COR-L47 (cell line): ENCODE measurements at regions not wholly inside any gene's neighbourhood (a gene's known extent, or its start where the extent isn't known, plus 50 kb on each side); places are given as distances from the start of the nearest gene placed in this dataset.

Experiments used
- DNase-seq: peaks from one replicate; lab custom pipeline; 2025; lab: John Stamatoyannopoulos, UW

GRCh38 chr12:116651089-116651488, 86.8 kb downstream of the SPRING1 start:
- no peak for DNase-seq

- DNase-seq: no peak
Measured at GRCh38 chr12:116650585-116651087, 87.2 kb downstream of the SPRING1 start.

DNA sequence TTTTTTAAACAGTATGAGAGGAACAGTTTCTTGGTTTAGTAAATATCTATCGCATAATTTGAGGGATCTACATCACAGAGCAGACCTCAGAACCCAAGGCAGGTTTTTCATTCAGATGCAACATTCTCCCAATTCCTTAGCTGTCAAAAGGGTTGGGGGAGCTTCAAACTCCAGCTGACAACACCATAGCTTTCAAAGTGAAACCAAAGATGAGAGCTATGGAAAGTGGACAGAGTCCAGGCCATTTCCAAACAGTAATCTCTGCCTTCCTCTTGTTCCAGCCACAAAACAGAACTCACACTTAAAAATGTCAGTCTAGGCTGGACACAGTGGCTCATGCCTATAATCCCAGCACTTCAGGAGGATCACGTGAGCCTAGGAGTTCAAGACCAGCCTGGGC, 87.8 kb downstream of the SPRING1 start:
- no peak for DNase-seq

GRCh38 chr12:116647813-116648212, 88.6 kb downstream of the MAP1LC3B2 start:
- DNase-seq: no peak

GRCh38 chr12:116646901-116647300, 87.7 kb downstream of the MAP1LC3B2 start:
- no peak for DNase-seq

GRCh38 chr12:116644806-116645205, 85.6 kb downstream of the MAP1LC3B2 start:
- no peak for DNase-seq

GRCh38 chr12:116642683-116643082, 83.5 kb downstream of the MAP1LC3B2 start:
- DNase-seq: no peak

DNA sequence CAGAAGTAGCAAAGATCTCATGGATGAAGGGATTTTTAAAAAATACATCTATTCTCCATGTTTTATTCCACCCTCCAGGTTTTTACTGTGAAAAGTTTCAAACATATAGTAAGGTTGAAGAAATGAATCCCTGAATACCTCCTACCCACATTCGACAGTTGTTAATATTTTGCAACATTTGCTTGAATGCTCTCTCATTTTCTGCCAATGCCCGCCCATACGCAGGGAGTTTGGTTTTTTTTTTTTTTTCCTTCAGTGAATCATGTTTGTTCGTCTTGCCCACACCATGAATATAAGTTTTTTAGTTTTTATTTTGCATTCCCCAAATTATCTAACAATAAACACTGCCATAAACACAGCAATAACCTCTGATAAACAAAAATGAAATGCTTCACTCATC, 82.9 kb downstream of the MAP1LC3B2 start:
- no peak for DNase-seq

GRCh38 chr12:116640281-116640680, 81.1 kb downstream of the MAP1LC3B2 start:
- DNase-seq: no peak

- no peak for DNase-seq
Measured at GRCh38 chr12:116639765-116640164, 80.6 kb downstream of the MAP1LC3B2 start.

DNA sequence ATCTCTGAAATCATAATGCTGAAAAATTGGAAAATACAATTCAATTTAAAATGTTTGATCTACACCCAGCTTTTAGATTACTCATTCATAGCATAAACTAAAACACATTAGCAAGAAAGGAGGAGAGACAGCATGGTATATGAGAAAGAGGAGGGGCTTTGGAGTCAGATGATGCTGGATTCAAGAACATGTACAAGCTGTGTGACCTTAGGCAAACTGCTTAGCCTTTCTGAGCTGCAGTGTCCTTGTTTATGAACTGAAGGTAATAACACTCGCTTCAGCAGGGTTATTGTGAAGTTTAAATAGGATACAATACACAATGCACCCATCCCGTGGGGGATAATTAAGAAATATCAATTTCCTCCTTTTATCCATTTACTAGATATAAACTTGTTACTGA, 79.2 kb downstream of the MAP1LC3B2 start:
- DNase-seq: no peak

GRCh38 chr12:116637589-116638150, 78.5 kb downstream of the MAP1LC3B2 start:
- DNase-seq: no peak

DNA sequence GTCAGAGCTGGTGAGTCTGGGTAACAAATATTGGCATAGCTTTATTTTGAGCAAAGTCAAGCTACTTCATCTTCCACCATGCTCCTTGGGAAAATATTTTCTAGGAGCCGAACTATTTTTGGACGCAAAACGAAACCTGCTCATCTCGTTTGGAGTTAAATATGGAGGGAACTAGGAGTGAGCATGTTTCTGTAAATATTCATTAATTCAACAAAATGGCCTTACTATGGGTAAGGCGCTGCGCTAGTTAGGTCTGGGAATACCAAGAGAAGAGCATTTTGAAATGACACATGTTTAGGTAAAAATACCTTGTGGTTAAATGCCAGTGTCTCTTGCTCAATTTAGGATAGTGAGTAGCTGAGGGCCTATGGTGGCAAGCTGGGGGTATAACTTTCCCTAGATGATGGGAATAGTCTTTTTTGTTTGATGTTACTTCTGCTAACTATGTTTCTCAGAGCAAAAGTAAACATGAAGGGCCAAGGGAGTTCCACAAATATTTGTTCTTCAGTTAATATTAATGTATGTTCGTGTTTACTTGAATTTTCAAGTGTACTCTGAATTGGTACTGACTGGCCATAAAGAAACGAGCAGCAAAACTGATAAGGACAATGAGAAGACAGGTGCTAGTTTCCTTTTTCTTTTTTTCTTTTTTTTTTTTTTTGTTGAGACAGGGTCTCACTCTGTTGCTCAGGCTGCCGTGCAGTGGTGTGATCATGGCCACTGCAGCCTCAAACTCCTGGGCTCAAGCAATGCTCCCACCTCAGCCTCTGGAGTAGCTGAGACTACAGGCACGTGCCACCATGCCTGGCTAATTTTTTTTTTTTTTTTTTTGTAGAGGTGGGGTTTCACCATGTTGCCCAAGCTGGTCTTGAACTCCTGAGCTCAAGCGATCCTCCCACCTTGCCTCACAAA, 77.7 kb downstream of the MAP1LC3B2 start:
- DNase-seq: no peak

- DNase-seq: no peak
Measured at GRCh38 chr12:116635487-116635886, 76.3 kb downstream of the MAP1LC3B2 start.

- no peak for DNase-seq
Measured at GRCh38 chr12:116633476-116633875, 74.3 kb downstream of the MAP1LC3B2 start.

DNA sequence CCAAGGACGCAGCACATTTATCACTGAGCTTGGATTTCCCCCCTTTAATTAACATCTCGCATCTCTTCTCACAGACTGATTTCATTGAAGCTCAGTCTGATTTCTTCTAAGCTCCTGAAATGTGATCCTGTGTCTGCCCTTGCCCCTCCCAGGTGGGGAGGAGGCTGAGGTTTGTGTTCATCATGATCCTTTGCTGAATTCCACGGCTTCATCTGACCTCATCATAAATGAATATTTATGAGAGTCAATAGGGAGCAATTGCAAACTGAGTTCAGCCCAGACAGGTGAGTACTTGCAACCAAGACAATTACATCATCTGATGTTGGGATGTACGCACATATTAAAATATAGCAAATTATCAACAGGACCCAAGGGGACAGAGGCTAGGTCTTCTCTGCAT, 72.4 kb downstream of the MAP1LC3B2 start:
- DNase-seq: no peak

DNA sequence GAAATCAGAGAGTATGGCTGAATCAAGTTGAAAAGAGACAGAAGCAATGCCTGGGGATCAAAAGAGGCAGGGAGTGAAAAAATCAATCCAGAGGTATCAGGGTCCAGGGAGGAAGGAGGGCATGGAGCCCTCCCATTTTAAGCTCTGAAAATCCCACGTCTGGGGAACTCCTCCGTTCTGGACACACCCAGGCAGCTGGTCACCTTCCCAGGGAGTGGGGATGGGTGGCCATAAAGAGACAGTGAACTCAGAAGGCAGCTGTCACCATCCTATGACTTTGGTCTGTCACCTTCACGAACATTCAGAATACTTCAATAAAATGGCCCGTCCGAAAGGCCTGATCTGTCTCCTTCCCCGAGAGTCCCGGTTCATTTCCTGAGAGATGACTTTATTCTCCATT, 71.6 kb downstream of the MAP1LC3B2 start:
- DNase-seq: no peak

- no peak for DNase-seq
Measured at GRCh38 chr12:116629480-116629879, 70.3 kb downstream of the MAP1LC3B2 start.

DNA sequence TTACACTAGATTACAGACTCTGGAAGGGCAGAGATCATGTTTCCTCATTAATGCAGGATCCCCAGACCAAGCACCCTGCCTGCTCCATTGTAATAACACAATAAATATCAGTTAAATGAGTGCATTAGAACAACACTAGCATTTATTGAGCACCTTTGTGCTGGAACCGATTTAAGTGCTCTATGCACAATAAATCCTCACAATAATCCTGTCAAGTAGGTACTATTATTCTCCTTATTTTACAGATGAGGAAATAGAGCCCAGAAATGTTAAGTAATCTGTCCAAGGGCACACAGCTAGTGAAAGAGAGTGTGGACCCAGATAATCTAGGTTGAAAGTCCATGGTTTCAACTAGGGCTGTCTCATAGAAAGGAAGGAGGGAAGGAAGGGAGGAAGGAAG, 69.8 kb downstream of the MAP1LC3B2 start:
- no peak for DNase-seq

DNA sequence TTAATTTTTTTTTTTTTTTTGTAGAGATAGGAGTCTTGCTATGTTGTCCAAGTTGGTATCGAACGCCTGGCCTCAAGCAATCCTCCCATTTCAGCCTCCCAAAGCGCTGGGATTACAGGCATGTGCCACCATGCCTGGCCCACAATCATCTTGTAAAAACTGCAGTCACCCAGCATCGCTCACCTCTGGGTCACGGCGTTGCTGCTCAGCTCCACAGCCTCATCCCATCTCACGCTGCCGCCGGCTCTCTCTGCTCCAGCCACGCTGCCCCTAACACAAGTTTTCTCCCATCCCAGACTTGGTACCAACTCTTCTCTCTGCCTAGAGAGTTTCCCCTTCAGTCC, 69.2 kb downstream of the MAP1LC3B2 start:
- DNase-seq: no peak
